Liver (tissue), 8 donors: ENCODE measurements at regions not wholly inside any gene's neighbourhood (a gene's known extent, or its start where the extent isn't known, plus 50 kb on each side); places are given as distances from the start of the nearest gene placed in this dataset.

Source experiments
- DNase-seq: peaks from one replicate; pipeline ENCODE4 v3.0.0-alpha.2; 2017; ENCODE audit warnings: low spot score
- H3K27ac ChIP-seq, 2 donors: one replicate each; pipeline ENCODE4 v1.7.0; 2013; ENCODE audit warnings: inconsistent platforms in 2 of 2, low read length in 2 of 2, control low read depth in 1 of 2, low read depth in 1 of 2, mild to moderate bottlenecking in 1 of 2
- H3K27me3 ChIP-seq, 4 donors: one replicate each; pipeline versions ENCODE4 v1.6.1 to v1.7.0; 2013; ENCODE audit warnings: low read length in 3 of 4, inconsistent platforms in 1 of 4, mild to moderate bottlenecking in 1 of 4, moderate library complexity in 1 of 4; ENCODE audit not compliant: control insufficient read depth in 4 of 4, insufficient read depth in 4 of 4
- H3K36me3 ChIP-seq, 4 donors: one replicate each; pipeline versions ENCODE4 v1.6.1 to v1.7.0; 2013; ENCODE audit warnings: low read length in 3 of 4, mild to moderate bottlenecking in 3 of 4, low read depth in 1 of 4, moderate library complexity in 1 of 4; ENCODE audit not compliant: control insufficient read depth in 4 of 4, insufficient read depth in 3 of 4
- H3K4me1 ChIP-seq, 4 donors: one replicate each; pipeline versions ENCODE4 v1.6.1 to v1.7.0; 2013; ENCODE audit warnings: low read length in 3 of 4, mild to moderate bottlenecking in 3 of 4, moderate library complexity in 1 of 4; ENCODE audit not compliant: control insufficient read depth in 4 of 4, insufficient read depth in 4 of 4
- H3K4me3 ChIP-seq, 3 donors: one replicate each; pipeline versions ENCODE4 v1.6.1 to v1.7.0; 2013; ENCODE audit warnings: low read length in 3 of 3, control low read depth in 1 of 3, low read depth in 1 of 3, mild to moderate bottlenecking in 1 of 3
- H3K9ac ChIP-seq, 2 donors: one replicate each; pipeline ENCODE4 v1.7.0; 2013; ENCODE audit warnings: low read length in 2 of 2, mild to moderate bottlenecking in 2 of 2, moderate library complexity in 2 of 2, control low read depth in 1 of 2, low read depth in 1 of 2
- H3K9me3 ChIP-seq, 4 donors: one replicate each; pipeline versions ENCODE4 v1.6.1 to v1.7.0; 2013; ENCODE audit warnings: low read length in 3 of 4; ENCODE audit not compliant: control insufficient read depth in 4 of 4
- EGR1 ChIP-seq, 2 donors: IDR thresholded peaks; 2 replicates each; pipeline ENCODE4 v1.6.1; 2016 to 2018; ENCODE audit warnings: antibody characterized with exemption in 2 of 2, low read depth in 2 of 2
- FOXA1 ChIP-seq: IDR thresholded peaks from 2 replicates; pipeline ENCODE4 v1.6.1; 2016; ENCODE audit warnings: antibody characterized with exemption
- GABPA ChIP-seq, 2 donors: IDR thresholded peaks in 1 of 2; conservative IDR thresholded peaks in 1 of 2; 2 replicates each; pipeline ENCODE4 v1.6.1; 2016; ENCODE audit warnings: antibody characterized with exemption in 2 of 2, mild to moderate bottlenecking in 1 of 2, moderate library complexity in 1 of 2
- HNF4A ChIP-seq, 2 donors: conservative IDR thresholded peaks; 2 replicates each; pipeline ENCODE4 v1.6.1; 2016; ENCODE audit warnings: antibody characterized with exemption in 2 of 2, mild to moderate bottlenecking in 2 of 2
- HNF4G ChIP-seq: IDR thresholded peaks from 2 replicates; pipeline ENCODE4 v1.6.1; 2016; ENCODE audit warnings: antibody characterized with exemption
- JUND ChIP-seq, 2 donors: IDR thresholded peaks; 2 replicates each; pipeline ENCODE4 v1.6.1; 2016; ENCODE audit warnings: antibody characterized with exemption in 2 of 2
- NR2F2 ChIP-seq: IDR thresholded peaks from 2 replicates; pipeline ENCODE4 v1.6.1; 2016; ENCODE audit warnings: antibody characterized with exemption
- REST ChIP-seq: IDR thresholded peaks from 2 replicates; pipeline ENCODE4 v1.6.1; 2016; ENCODE audit warnings: antibody characterized with exemption, mild to moderate bottlenecking
- RXRA ChIP-seq, 2 donors: IDR thresholded peaks; 2 replicates each; pipeline ENCODE4 v1.6.1; 2017 to 2018; ENCODE audit warnings: antibody characterized with exemption in 2 of 2, mild to moderate bottlenecking in 1 of 2
- SP1 ChIP-seq: IDR thresholded peaks from 2 replicates; pipeline ENCODE4 v1.6.1; 2018; ENCODE audit warnings: antibody characterized with exemption, mild to moderate bottlenecking
- YY1 ChIP-seq: IDR thresholded peaks from 2 replicates; pipeline ENCODE4 v1.6.1; 2016; ENCODE audit warnings: antibody characterized with exemption, mild to moderate bottlenecking
- WGBS: extraction: QIAGEN DNeasy Blood & Tissue Kit; methylation state at CpG from one replicate; pipeline ENCODE4 v1.1.7; 2013; 5-methylcytosine and 5-hydroxymethylcytosine counted together
- TF ChIP-seq, protein P1 (sequence below): IDR thresholded peaks from 2 replicates; pipeline ENCODE4 v1.6.1; 2016; ENCODE audit warnings: antibody characterized with exemption
- TF ChIP-seq, protein P2 (sequence below): IDR thresholded peaks from 2 replicates; pipeline ENCODE4 v1.6.1; 2016; ENCODE audit warnings: antibody characterized with exemption
- TF ChIP-seq, protein P3 (sequence below): fragments of 150-350 bp; IDR thresholded peaks from 2 replicates; pipeline ENCODE4 v1.5.1; 2017; ENCODE audit warnings: improper control_type of control experiment, low read depth, low read length; ENCODE audit not compliant: missing input control
- donor health status: healthy.
- donor health status: healthy.
- donor health status: healthy.
- donor health status: healthy.
- donor health status: healthy.

DNA sequence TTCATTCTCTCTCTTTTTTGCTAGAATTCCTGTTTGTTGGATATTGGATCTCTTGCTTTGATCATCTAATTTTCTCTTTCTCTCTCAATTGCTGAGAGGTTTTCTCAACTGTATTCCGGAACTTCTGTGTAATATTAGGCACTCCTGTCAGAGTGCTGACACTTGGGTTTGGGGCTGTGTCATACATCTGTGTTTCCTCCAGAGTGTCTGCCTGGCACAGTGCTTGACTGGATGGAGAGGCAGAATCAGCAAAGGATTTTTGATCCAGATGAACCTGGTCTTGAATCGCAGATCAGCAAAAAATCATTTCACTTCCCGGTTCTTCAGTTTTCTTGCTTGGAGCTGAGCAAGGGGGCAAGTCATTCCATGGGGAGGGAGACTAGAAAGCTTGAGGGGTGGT lies 87.7 kb upstream of the CXCR4 start:
- no peak for TF ChIP-seq HNF4A (conservative IDR thresholded peaks at IDR 0.05)
- no peak for TF ChIP-seq EGR1 (IDR thresholded peaks at IDR 0.05; ENCODE audit: low read depth in 2 of 2)
- TF ChIP-seq YY1, result no peak
- TF ChIP-seq RXRA (IDR thresholded peaks at IDR 0.05), result no peak
- no peak for TF ChIP-seq REST
- no peak for TF ChIP-seq NR2F2
- TF ChIP-seq, protein P1, sequence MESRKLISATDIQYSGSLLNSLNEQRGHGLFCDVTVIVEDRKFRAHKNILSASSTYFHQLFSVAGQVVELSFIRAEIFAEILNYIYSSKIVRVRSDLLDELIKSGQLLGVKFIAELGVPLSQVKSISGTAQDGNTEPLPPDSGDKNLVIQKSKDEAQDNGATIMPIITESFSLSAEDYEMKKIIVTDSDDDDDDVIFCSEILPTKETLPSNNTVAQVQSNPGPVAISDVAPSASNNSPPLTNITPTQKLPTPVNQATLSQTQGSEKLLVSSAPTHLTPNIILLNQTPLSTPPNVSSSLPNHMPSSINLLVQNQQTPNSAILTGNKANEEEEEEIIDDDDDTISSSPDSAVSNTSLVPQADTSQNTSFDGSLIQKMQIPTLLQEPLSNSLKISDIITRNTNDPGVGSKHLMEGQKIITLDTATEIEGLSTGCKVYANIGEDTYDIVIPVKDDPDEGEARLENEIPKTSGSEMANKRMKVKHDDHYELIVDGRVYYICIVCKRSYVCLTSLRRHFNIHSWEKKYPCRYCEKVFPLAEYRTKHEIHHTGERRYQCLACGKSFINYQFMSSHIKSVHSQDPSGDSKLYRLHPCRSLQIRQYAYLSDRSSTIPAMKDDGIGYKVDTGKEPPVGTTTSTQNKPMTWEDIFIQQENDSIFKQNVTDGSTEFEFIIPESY, result no peak
- Histone ChIP-seq H3K4me3 (no peak overlapping the region), H3K9ac (no peak overlapping the region), H3K27ac (no peak overlapping the region), H3K27me3 (no peaks in the 10 kb centered on the region), H3K9me3 (no peaks in the 10 kb centered on the region), H3K36me3 (no peaks in the 10 kb centered on the region), H3K4me1 (no peaks in the 10 kb centered on the region)
- DNase-seq, result no peak
- 86% methylated on average over 3 of the region's 3 CpGs for WGBS

DNA sequence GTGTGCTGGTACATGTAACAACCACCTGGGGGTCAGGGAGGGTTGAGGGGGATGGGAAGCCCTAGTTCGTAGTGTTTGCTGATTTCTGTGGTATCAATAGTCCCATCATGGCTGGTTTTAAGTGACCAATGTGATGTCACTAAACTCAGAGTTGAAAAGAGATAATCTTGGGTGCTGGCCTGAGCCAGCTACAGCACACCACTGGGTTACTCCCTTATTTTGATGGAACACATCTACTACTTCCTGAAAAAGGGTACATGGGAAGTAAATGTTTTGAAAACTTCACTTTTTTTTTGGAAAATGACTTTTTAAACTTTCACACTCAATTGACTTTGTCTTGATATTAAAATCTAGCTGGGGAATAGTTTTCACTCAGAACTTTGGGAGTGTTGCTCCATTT lies 87.0 kb upstream of the CXCR4 start:
- TF ChIP-seq HNF4G (no peak), NR2F2 (no peak)
- TF ChIP-seq, protein P2, sequence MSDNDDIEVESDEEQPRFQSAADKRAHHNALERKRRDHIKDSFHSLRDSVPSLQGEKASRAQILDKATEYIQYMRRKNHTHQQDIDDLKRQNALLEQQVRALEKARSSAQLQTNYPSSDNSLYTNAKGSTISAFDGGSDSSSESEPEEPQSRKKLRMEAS, result no peak
- TF ChIP-seq, protein P1, result no peak
- no peak overlapping the region for H3K27ac ChIP-seq
- WGBS, result 35% methylated on average over 1 of the region's 1 CpG
- H3K9ac ChIP-seq, result no peak overlapping the region
- H3K4me1 ChIP-seq, result no peaks in the 10 kb centered on the region
- no peak overlapping the region for H3K4me3 ChIP-seq
- H3K9me3 ChIP-seq, result no peaks in the 10 kb centered on the region
- no peaks in the 10 kb centered on the region for H3K36me3 ChIP-seq
- DNase-seq, result no peak
- H3K27me3 ChIP-seq, result peaks cover 0 to 4% (median 0%) of the 10 kb centered on the region in 4 donors

DNA sequence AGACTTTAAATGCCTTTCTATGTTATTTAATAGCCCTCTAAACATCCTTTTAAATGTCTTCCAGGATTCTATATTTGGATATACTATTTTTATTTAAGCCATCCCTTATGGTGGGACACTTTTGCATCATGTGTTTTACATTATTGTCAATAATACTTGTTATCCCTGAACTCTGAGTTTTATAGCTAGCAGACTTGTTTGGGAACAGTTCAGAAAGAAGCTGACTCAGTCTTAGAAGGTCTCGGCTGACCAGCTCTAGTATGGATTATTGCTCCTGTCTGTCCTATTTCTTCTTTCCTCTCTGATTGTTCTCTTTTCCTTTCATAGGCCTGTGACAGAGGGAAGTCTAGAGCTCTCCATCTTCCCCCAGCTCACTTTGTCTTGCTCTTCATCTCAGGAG lies 77.3 kb upstream of the CXCR4 start:
- Histone ChIP-seq H3K4me3 (no peak overlapping the region), H3K27ac (no peak overlapping the region), H3K9me3 (no peaks in the 10 kb centered on the region), H3K36me3 (no peaks in the 10 kb centered on the region), H3K4me1 (no peaks in the 10 kb centered on the region), H3K27me3 (peaks cover 0 to 2% (median 0%) of the 10 kb centered on the region in 4 donors), H3K9ac (no peak overlapping the region)
- TF ChIP-seq JUND (IDR thresholded peaks at IDR 0.05) (no peak), FOXA1 (no peak), RXRA (IDR thresholded peaks at IDR 0.05) (no peak), NR2F2 (no peak), REST (no peak), SP1 (no peak), GABPA (IDR thresholded peaks at IDR 0.05 in 1 of 2, conservative IDR thresholded peaks at IDR 0.05 in 1 of 2) (no peak), EGR1 (IDR thresholded peaks at IDR 0.05; ENCODE audit: low read depth in 2 of 2) (no peak), HNF4G (no peak), YY1 (no peak)
- TF ChIP-seq, protein P3, sequence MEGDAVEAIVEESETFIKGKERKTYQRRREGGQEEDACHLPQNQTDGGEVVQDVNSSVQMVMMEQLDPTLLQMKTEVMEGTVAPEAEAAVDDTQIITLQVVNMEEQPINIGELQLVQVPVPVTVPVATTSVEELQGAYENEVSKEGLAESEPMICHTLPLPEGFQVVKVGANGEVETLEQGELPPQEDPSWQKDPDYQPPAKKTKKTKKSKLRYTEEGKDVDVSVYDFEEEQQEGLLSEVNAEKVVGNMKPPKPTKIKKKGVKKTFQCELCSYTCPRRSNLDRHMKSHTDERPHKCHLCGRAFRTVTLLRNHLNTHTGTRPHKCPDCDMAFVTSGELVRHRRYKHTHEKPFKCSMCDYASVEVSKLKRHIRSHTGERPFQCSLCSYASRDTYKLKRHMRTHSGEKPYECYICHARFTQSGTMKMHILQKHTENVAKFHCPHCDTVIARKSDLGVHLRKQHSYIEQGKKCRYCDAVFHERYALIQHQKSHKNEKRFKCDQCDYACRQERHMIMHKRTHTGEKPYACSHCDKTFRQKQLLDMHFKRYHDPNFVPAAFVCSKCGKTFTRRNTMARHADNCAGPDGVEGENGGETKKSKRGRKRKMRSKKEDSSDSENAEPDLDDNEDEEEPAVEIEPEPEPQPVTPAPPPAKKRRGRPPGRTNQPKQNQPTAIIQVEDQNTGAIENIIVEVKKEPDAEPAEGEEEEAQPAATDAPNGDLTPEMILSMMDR, result no peak
- 77% methylated on average over 1 of the region's 1 CpG for WGBS
- no peak for DNase-seq
